ENCODE measurements at regions not wholly inside any gene's neighbourhood (a gene's known extent, or its start where the extent isn't known, plus 50 kb on each side); places are given as distances from the start of the nearest gene placed in this dataset.

GRCh38 chr5:152625696-152626095, 220.6 kb upstream of the NMUR2 start (continued):
- TF ChIP-seq, protein P1, sequence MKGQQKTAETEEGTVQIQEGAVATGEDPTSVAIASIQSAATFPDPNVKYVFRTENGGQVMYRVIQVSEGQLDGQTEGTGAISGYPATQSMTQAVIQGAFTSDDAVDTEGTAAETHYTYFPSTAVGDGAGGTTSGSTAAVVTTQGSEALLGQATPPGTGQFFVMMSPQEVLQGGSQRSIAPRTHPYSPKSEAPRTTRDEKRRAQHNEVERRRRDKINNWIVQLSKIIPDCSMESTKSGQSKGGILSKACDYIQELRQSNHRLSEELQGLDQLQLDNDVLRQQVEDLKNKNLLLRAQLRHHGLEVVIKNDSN (IDR thresholded peaks at IDR 0.05; ENCODE audit: borderline replicate concordance, extremely low read length, insufficient read depth, low read depth, low read length), result no peak
- TF ChIP-seq, protein P2, sequence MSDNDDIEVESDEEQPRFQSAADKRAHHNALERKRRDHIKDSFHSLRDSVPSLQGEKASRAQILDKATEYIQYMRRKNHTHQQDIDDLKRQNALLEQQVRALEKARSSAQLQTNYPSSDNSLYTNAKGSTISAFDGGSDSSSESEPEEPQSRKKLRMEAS (IDR thresholded peaks at IDR 0.05; ENCODE audit: low read depth, low read length), result no peak
- TF ChIP-seq NFXL1 (IDR thresholded peaks at IDR 0.05; ENCODE audit: borderline replicate concordance), result no peak
- no peak for TF ChIP-seq FOXM1 (IDR thresholded peaks at IDR 0.05; ENCODE audit: low read depth, low read length)
- no peak for TF ChIP-seq MEF2A (IDR thresholded peaks at IDR 0.05; ENCODE audit: insufficient read depth, low read depth, low read length)
- TF ChIP-seq NRF1 (conservative IDR thresholded peaks at IDR 0.05; ENCODE audit: low read depth, low read length), result no peak
- no peak for TF ChIP-seq SMAD1 (IDR thresholded peaks at IDR 0.05; ENCODE audit: low read depth, partially characterized antibody)
- no peak for TF ChIP-seq EED (IDR thresholded peaks at IDR 0.05; ENCODE audit: low read depth)
- no peak for TF ChIP-seq NBN (IDR thresholded peaks at IDR 0.05)

- no TSS peak for BruUV-seq (replicated peaks)
- FAIRE-seq (no peak), ATAC-seq (no peak), DNase-seq (ENCODE audit: low read depth, low spot score) (no peak)
- Histone ChIP-seq H3K79me2 (ENCODE audit: control insufficient read depth, insufficient read depth, low read length) (no peaks in the 10 kb centered on the region), H3K9me3 (replicated peaks; ENCODE audit: control insufficient read depth, insufficient read depth, low read length) (no peaks in the 10 kb centered on the region), H3K4me3 (no peak overlapping the region), H3K4me2 (ENCODE audit: control insufficient read depth, insufficient read depth) (no peak overlapping the region), H3K9ac (ENCODE audit: control insufficient read depth, insufficient read depth, low read length) (no peak overlapping the region), H3K4me1 (ENCODE audit: control insufficient read depth, insufficient read depth, low read length) (no peaks in the 10 kb centered on the region), H2AFZ (ENCODE audit: control insufficient read depth, low read depth, low read length) (no peak overlapping the region), H3K27me3 (replicated peaks in 1 of 2; ENCODE audit: control insufficient read depth in 2 of 2, insufficient read depth in 2 of 2, low read length in 1 of 2) (no peaks in the 10 kb centered on the region), H3K36me3 (ENCODE audit: control insufficient read depth in 2 of 2, insufficient read depth in 2 of 2, low read length in 1 of 2) (no peaks in the 10 kb centered on the region), H3K27ac (ENCODE audit: control insufficient read depth, insufficient read depth) (no peak overlapping the region), H4K20me1 (ENCODE audit: control insufficient read depth, insufficient read depth) (no peaks in the 10 kb centered on the region)
- intact Hi-C loops (cut with micrococcal nuclease; ENCODE audit: unreplicated experiment), result no loop called here
- ChIA-PET CTCF (interaction anchor here (1.1 kb wide), 1 partner anchor 24 kb away, joined by 3 read pairs; no protein-coding TSS in a partner anchor), RAD21 (ENCODE audit: unreplicated experiment) (no interaction called here), SMC1A (ENCODE audit: uncharacterized antibody, unreplicated experiment) (interaction anchor here (1.1 kb wide), 1 partner anchor 11 kb away, joined by 4 read pairs; no protein-coding TSS in a partner anchor), POLR2A (no interaction called here)
- in situ Hi-C loops (cut with MboI), result no loop called here
- WGBS (ENCODE audit: insufficient coverage, insufficient replicate concordance, low lambda C conversion rate, missing lambda C conversion rate), result 32% methylated on average over 5 of the region's 5 CpGs
- TF ChIP-seq EZH2 (IDR thresholded peaks at IDR 0.05; ENCODE audit: borderline replicate concordance, control insufficient read depth, low read depth, low read length), result no peak
- no peak for TF ChIP-seq SP1 (IDR thresholded peaks at IDR 0.05; ENCODE audit: low read depth, low read length)
Observed at GRCh38 chr5:152631221-152631620, 226.1 kb upstream of the NMUR2 start.
